ENCODE measurements at regions not wholly inside any gene's neighbourhood (a gene's known extent, or its start where the extent isn't known, plus 50 kb on each side); places are given as distances from the start of the nearest gene placed in this dataset.

DNA sequence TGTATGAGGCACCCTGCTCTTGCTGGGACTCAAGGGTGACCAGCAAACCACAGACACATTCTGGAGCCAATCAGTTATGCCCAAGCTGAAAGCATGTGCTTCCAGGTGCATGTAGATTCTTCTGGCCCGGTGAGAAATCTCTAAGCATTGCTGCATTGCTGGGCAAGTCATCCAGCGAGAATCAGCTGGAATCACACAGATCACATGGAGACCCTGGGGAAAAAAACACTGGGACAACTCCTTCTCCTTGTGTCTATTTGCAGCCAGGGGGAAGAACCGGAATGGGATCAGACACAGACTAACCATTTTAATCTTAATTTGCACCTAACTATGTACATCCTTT is 119.7 kb upstream of the KLF7 start:
- no peak for TF ChIP-seq EZH2phosphoT487 (IDR thresholded peaks at IDR 0.05; ENCODE audit: borderline replicate concordance)
- TF ChIP-seq, protein P1, sequence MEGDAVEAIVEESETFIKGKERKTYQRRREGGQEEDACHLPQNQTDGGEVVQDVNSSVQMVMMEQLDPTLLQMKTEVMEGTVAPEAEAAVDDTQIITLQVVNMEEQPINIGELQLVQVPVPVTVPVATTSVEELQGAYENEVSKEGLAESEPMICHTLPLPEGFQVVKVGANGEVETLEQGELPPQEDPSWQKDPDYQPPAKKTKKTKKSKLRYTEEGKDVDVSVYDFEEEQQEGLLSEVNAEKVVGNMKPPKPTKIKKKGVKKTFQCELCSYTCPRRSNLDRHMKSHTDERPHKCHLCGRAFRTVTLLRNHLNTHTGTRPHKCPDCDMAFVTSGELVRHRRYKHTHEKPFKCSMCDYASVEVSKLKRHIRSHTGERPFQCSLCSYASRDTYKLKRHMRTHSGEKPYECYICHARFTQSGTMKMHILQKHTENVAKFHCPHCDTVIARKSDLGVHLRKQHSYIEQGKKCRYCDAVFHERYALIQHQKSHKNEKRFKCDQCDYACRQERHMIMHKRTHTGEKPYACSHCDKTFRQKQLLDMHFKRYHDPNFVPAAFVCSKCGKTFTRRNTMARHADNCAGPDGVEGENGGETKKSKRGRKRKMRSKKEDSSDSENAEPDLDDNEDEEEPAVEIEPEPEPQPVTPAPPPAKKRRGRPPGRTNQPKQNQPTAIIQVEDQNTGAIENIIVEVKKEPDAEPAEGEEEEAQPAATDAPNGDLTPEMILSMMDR (conservative IDR thresholded peaks at IDR 0.05; ENCODE audit: low read length), result no peak
- H3K36me3 ChIP-seq (ENCODE audit: insufficient read depth, low read length), result no peaks in the 10 kb centered on the region
- peaks cover 39% of the 10 kb centered on the region for H3K4me1 ChIP-seq (ENCODE audit: insufficient read depth, low read length, poor library complexity, severe bottlenecking)
- no peaks in the 10 kb centered on the region for H3K79me2 ChIP-seq (ENCODE audit: insufficient read depth, low read length)
- no peaks in the 10 kb centered on the region for H3K9me3 ChIP-seq (ENCODE audit: insufficient read depth, low read depth, low read length)
- no peak overlapping the region for H2AFZ ChIP-seq (ENCODE audit: low read length)
- H3K27me3 ChIP-seq (ENCODE audit: insufficient read depth, low read length, poor library complexity, severe bottlenecking), result no peaks in the 10 kb centered on the region
- peak overlapping the region; percentile 63 for H3K4me2 ChIP-seq (ENCODE audit: low read depth, low read length, poor library complexity, severe bottlenecking)
- no peaks in the 10 kb centered on the region for H4K20me1 ChIP-seq (ENCODE audit: insufficient read depth, low read length, poor library complexity, severe bottlenecking)
- H3K9ac ChIP-seq (ENCODE audit: low read depth, low read length, poor library complexity, severe bottlenecking), result no peak overlapping the region
- H3K9me2 ChIP-seq (replicated peaks; ENCODE audit: low read depth, low read length), result no peaks in the 10 kb centered on the region
- peak overlapping the region; percentile 24 for H3K4me3 ChIP-seq (ENCODE audit: low read length, poor library complexity, severe bottlenecking)
- H3F3A ChIP-seq (ENCODE audit: low read depth), result no peaks in the 10 kb centered on the region; the same call in 1 of the 2 replicates

DNA sequence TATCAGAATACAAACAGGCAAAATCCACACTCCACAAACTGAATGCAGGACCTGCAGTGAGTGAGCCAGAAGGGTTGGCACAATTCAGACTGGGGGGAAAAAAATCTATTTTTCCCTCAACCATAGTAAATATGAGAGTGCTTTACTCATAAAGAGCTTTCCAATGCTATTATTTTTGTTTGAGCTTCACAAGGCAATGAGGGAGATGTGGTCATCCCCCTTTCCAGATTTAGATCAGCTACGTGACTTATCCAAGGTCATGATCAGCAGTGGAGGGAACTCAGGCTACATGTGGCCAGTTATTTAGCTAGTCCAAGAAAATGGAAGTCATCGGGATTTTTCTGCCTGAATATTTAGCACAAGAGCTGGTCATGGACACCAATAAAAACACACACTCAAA is 120.4 kb upstream of the KLF7 start:
- Histone ChIP-seq H3K4me3 (ENCODE audit: low read length, poor library complexity, severe bottlenecking) (no peak overlapping the region), H4K20me1 (ENCODE audit: insufficient read depth, low read length, poor library complexity, severe bottlenecking) (no peaks in the 10 kb centered on the region), H3K9ac (ENCODE audit: low read depth, low read length, poor library complexity, severe bottlenecking) (peak overlapping the region; percentile 22), H3K4me1 (ENCODE audit: insufficient read depth, low read length, poor library complexity, severe bottlenecking) (peaks cover 39% of the 10 kb centered on the region), H3K79me2 (ENCODE audit: insufficient read depth, low read length) (no peaks in the 10 kb centered on the region), H3K27me3 (ENCODE audit: insufficient read depth, low read length, poor library complexity, severe bottlenecking) (no peaks in the 10 kb centered on the region), H2AFZ (ENCODE audit: low read length) (no peak overlapping the region), H3K36me3 (ENCODE audit: insufficient read depth, low read length) (no peaks in the 10 kb centered on the region), H3F3A (ENCODE audit: low read depth) (no peaks in the 10 kb centered on the region; the same call in 1 of the 2 replicates), H3K4me2 (ENCODE audit: low read depth, low read length, poor library complexity, severe bottlenecking) (peak overlapping the region; percentile 63), H3K9me2 (replicated peaks; ENCODE audit: low read depth, low read length) (no peaks in the 10 kb centered on the region), H3K9me3 (ENCODE audit: insufficient read depth, low read depth, low read length) (no peaks in the 10 kb centered on the region)
- TF ChIP-seq EZH2phosphoT487 (IDR thresholded peaks at IDR 0.05; ENCODE audit: borderline replicate concordance), result no peak
- TF ChIP-seq, protein P1 (conservative IDR thresholded peaks at IDR 0.05; ENCODE audit: low read length), result no peak

- Histone ChIP-seq H3K9me2 (replicated peaks; ENCODE audit: low read depth, low read length) (no peaks in the 10 kb centered on the region), H3F3A (ENCODE audit: low read depth) (no peaks in the 10 kb centered on the region; the same call in 1 of the 2 replicates), H3K79me2 (ENCODE audit: insufficient read depth, low read length) (no peaks in the 10 kb centered on the region), H3K4me2 (ENCODE audit: low read depth, low read length, poor library complexity, severe bottlenecking) (no peak overlapping the region), H4K20me1 (ENCODE audit: insufficient read depth, low read length, poor library complexity, severe bottlenecking) (no peaks in the 10 kb centered on the region), H3K9me3 (ENCODE audit: insufficient read depth, low read depth, low read length) (no peaks in the 10 kb centered on the region), H3K9ac (ENCODE audit: low read depth, low read length, poor library complexity, severe bottlenecking) (no peak overlapping the region), H3K27me3 (ENCODE audit: insufficient read depth, low read length, poor library complexity, severe bottlenecking) (no peaks in the 10 kb centered on the region), H2AFZ (ENCODE audit: low read length) (no peak overlapping the region), H3K4me3 (ENCODE audit: low read length, poor library complexity, severe bottlenecking) (no peak overlapping the region), H3K4me1 (ENCODE audit: insufficient read depth, low read length, poor library complexity, severe bottlenecking) (peaks cover 31% of the 10 kb centered on the region), H3K36me3 (ENCODE audit: insufficient read depth, low read length) (no peaks in the 10 kb centered on the region)
- TF ChIP-seq EZH2phosphoT487 (IDR thresholded peaks at IDR 0.05; ENCODE audit: borderline replicate concordance), result no peak
- TF ChIP-seq, protein P1 (conservative IDR thresholded peaks at IDR 0.05; ENCODE audit: low read length), result no peak
Measured at GRCh38 chr2:207288628-207289027, 122.9 kb upstream of the KLF7 start.

All from Loucy (cell line).